ENCODE measurements at regions not wholly inside any gene's neighbourhood (a gene's known extent, or its start where the extent isn't known, plus 50 kb on each side); places are given as distances from the start of the nearest gene placed in this dataset. TPM values are rescaled to one million over a fixed set of nuclear protein-coding genes. Genes with fewer than 3 reads are reported as not detected.

GRCh38 chr10:29238523-29239135, 50.2 kb upstream of the LYZL1 start:
- Histone ChIP-seq H2AFZ (peak overlapping the region; percentile 90; the same call in 1 of the 2 replicates), H3K4me2 (no peak overlapping the region), H4K20me1 (replicated peaks; ENCODE audit: insufficient read depth) (no peaks in the 10 kb centered on the region), H3K79me2 (replicated peaks; ENCODE audit: insufficient read depth) (no peaks in the 10 kb centered on the region), H3K9me2 (ENCODE audit: insufficient read depth) (peaks cover 4% of the 10 kb centered on the region), H3K27ac (ENCODE audit: low read depth) (no peak overlapping the region), H3K4me1 (ENCODE audit: insufficient read depth) (no peaks in the 10 kb centered on the region), H3K36me3 (ENCODE audit: insufficient read depth) (no peaks in the 10 kb centered on the region), H3K4me3 (no peak overlapping the region), H3K27me3 (ENCODE audit: insufficient read depth) (no peaks in the 10 kb centered on the region), H3F3A (replicated peaks; ENCODE audit: low read depth) (no peaks in the 10 kb centered on the region)
- Mint-ChIP-seq H3K36me3 (ENCODE audit: low read depth) (no peaks in the 10 kb centered on the region), H3K4me1 (peaks cover 4% of the 10 kb centered on the region; the same call in 1 of the 3 replicates), H3K27ac (no peak overlapping the region), H3K27me3 (ENCODE audit: insufficient read depth, low read depth, poor library complexity) (no peaks in the 10 kb centered on the region), H3K9me3 (no peaks in the 10 kb centered on the region), H3K4me3 (no peak overlapping the region)
- ATAC-seq (no peak), DNase-seq (ENCODE audit: low spot score) (no peak)
- TF ChIP-seq NANOG (IDR thresholded peaks at IDR 0.05; ENCODE audit: borderline replicate concordance), result no peak
- no peak for TF ChIP-seq JUNB (IDR thresholded peaks at IDR 0.05; ENCODE audit: unreplicated experiment)
- TF ChIP-seq, protein P1, sequence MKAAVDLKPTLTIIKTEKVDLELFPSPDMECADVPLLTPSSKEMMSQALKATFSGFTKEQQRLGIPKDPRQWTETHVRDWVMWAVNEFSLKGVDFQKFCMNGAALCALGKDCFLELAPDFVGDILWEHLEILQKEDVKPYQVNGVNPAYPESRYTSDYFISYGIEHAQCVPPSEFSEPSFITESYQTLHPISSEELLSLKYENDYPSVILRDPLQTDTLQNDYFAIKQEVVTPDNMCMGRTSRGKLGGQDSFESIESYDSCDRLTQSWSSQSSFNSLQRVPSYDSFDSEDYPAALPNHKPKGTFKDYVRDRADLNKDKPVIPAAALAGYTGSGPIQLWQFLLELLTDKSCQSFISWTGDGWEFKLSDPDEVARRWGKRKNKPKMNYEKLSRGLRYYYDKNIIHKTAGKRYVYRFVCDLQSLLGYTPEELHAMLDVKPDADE (IDR thresholded peaks at IDR 0.05), result no peak
- TF ChIP-seq ZNF462 (CRISPR knock-in tag; IDR thresholded peaks at IDR 0.05), result no peak
- no peak for TF ChIP-seq STAT1 (IDR thresholded peaks at IDR 0.05; ENCODE audit: unreplicated experiment)

Small RNAs in the stretch of these regions (small RNA-seq; reads per million reads assigned to genes)
- gene AL355376.1 (ENCODE audit: low replicate concordance) (not detected), gene AL355376.2 (ENCODE audit: low replicate concordance) (not detected), gene RNA5SP308 (ENCODE audit: low replicate concordance) (0.07 reads per million), gene RNU6-270P (ENCODE audit: low replicate concordance) (not detected)

All from GM23338 (cell line).